Left ventricle myocardium inferior (tissue), 1 donor: ENCODE measurements at regions not wholly inside any gene's neighbourhood (a gene's known extent, or its start where the extent isn't known, plus 50 kb on each side); places are given as distances from the start of the nearest gene placed in this dataset.

Experiments
- DNase-seq: peaks from one replicate; pipeline ENCODE4 v3.0.0-alpha.2; 2020
- H3K27ac ChIP-seq: fragments of 200-600 bp; replicated peaks from 2 replicates; pipeline ENCODE4 v1.8.0; 2021
- H3K27me3 ChIP-seq: fragments of 200-600 bp; 2 replicates; pipeline ENCODE4 v1.8.0; 2021; ENCODE audit warnings: low read depth
- H3K36me3 ChIP-seq: fragments of 200-600 bp; 2 replicates; pipeline ENCODE4 v1.8.0; 2021
- H3K4me1 ChIP-seq: fragments of 200-600 bp; 2 replicates; pipeline ENCODE4 v1.8.0; 2021
- H3K4me3 ChIP-seq: fragments of 200-600 bp; 2 replicates; pipeline ENCODE4 v1.8.0; 2021; ENCODE audit warnings: mild to moderate bottlenecking, moderate library complexity
- H3K9me3 ChIP-seq: fragments of 200-600 bp; replicated peaks from 2 replicates; pipeline ENCODE4 v1.8.0; 2021
- intact Hi-C: fragments of 100-400 bp; cut with micrococcal nuclease; formaldehyde crosslinking; loops from one replicate; pipeline ENCODE4 v1.11.0; 2022
- TF ChIP-seq, protein P1 (sequence below): fragments of 200-600 bp; IDR thresholded peaks from 2 replicates; pipeline ENCODE4 v1.8.0; 2021; ENCODE audit warnings: antibody characterized with exemption, mild to moderate bottlenecking, borderline replicate concordance
- donor health status: DM: no; HTN: yes; CAD: no; lungs with severe emphysema.

DNA sequence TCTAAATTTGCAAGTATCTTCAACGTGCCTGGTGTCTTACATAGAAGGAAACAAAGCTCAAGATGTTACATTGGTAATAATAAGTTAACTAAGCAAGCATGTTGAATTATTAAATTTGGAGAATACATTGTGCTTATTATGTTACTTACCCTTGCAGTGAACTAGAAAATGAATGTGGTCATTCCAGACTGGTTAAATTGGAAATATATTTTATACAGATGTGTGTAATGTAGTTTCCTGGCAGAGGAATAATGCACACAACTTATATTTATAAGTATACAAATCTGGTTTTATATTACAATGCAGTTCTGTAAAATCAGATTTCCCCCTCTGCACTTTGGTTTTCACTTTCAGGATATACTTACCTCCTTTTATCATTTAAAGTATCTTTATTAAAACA lies 159.9 kb upstream of the SLIT2 start:
- no peak for DNase-seq
- intact Hi-C loops = no loop called here
- no peak overlapping the region for H3K4me3 ChIP-seq
- no peaks in the 10 kb centered on the region for H3K36me3 ChIP-seq
- H3K27me3 ChIP-seq = no peaks in the 10 kb centered on the region
- no peaks in the 10 kb centered on the region for H3K9me3 ChIP-seq
- no peak overlapping the region for H3K27ac ChIP-seq
- TF ChIP-seq, protein P1, sequence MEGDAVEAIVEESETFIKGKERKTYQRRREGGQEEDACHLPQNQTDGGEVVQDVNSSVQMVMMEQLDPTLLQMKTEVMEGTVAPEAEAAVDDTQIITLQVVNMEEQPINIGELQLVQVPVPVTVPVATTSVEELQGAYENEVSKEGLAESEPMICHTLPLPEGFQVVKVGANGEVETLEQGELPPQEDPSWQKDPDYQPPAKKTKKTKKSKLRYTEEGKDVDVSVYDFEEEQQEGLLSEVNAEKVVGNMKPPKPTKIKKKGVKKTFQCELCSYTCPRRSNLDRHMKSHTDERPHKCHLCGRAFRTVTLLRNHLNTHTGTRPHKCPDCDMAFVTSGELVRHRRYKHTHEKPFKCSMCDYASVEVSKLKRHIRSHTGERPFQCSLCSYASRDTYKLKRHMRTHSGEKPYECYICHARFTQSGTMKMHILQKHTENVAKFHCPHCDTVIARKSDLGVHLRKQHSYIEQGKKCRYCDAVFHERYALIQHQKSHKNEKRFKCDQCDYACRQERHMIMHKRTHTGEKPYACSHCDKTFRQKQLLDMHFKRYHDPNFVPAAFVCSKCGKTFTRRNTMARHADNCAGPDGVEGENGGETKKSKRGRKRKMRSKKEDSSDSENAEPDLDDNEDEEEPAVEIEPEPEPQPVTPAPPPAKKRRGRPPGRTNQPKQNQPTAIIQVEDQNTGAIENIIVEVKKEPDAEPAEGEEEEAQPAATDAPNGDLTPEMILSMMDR = no peak
- no peaks in the 10 kb centered on the region for H3K4me1 ChIP-seq

DNA sequence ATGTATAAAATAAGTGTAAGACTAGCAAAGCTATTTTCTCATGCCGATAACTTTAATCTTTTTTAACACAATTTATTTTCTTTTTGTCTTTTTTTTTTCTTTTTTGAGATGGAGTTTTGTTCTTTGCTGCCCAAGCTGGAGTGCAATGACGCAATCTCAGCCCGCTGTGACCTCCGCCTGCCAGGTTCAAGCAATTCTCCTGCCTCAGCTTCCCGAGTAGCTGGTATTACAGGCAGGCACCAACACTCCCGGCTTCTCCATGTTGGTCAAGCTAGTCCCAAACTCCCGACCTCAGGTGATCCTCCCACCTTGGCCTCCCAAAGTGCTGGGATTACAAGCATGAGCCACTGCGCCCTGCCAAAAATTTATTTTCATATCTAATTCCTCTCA lies 164.2 kb upstream of the SLIT2 start:
- intact Hi-C loops = no loop called here
- Histone ChIP-seq H3K9me3 (peaks cover 6% of the 10 kb centered on the region), H3K36me3 (no peaks in the 10 kb centered on the region), H3K27me3 (no peaks in the 10 kb centered on the region), H3K4me1 (no peaks in the 10 kb centered on the region), H3K27ac (no peak overlapping the region), H3K4me3 (no peak overlapping the region)
- DNase-seq = no peak
- TF ChIP-seq, protein P1 = no peak

DNA sequence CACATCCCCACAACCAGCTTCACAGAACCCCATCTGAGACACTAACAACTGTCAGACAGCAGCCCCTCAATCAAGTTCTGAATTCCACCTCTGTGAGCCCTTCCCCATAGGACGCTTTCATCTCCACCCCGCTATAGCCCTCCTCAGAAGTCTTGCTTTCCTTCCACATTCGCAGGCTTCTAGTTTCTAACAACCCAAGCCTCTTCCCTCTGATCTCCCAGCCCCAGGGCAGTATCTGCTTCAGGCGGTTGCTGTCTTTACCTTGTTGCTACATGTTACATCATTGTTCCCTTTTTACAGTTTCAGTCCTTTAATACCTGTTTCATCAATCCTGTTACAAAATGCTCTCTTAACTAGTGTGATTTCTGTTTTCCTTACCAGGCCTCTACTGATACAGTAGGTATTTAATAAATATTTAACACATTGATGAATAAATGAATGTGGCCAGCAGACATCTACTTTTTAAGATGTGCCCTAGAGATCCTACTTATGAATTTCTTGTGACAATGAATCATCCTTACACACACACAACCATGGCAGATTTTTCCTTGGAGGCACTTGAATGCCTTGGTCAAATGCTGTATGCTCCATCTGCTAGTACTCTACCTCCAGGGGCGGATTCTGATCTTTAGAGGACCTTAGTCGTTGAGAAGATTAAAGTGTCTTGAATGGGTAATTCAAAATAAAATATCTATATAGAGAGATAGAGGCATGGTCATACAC lies 164.7 kb upstream of the SLIT2 start:
- intact Hi-C loops = no loop called here
- Histone ChIP-seq H3K27me3 (no peaks in the 10 kb centered on the region), H3K4me1 (no peaks in the 10 kb centered on the region), H3K4me3 (no peak overlapping the region), H3K36me3 (no peaks in the 10 kb centered on the region), H3K27ac (no peak overlapping the region), H3K9me3 (peaks cover 8% of the 10 kb centered on the region)
- TF ChIP-seq, protein P1 = no peak
- no peak for DNase-seq

GRCh38 chr4:20086067-20086798 lies 165.5 kb upstream of the SLIT2 start:
- peaks cover 14% of the 10 kb centered on the region for H3K9me3 ChIP-seq
- no peak for DNase-seq
- intact Hi-C loops = no loop called here
- H3K4me1 ChIP-seq = no peaks in the 10 kb centered on the region
- no peaks in the 10 kb centered on the region for H3K27me3 ChIP-seq
- H3K4me3 ChIP-seq = no peak overlapping the region
- TF ChIP-seq, protein P1 = no peak
- H3K27ac ChIP-seq = no peak overlapping the region
- no peaks in the 10 kb centered on the region for H3K36me3 ChIP-seq

DNA sequence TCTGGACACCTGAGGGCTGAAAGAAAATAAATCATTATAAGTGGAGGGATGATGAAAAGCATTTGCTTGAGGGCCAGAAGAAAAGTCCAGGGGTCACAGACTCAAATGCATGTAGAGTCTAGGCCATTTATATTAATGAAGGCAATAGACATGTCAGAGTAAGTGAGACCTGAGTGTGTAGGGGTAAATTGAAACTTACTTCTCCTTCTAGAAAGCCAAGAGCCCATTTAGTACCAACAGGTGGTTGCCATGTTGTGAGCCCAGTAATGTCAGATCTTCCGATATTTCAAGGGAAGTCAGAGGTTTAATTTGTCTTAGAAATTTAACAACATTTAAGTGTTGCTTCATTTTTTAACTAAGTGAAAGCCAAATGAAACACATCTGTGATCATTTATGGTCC lies 166.1 kb upstream of the SLIT2 start:
- TF ChIP-seq, protein P1 = no peak
- intact Hi-C loops = no loop called here
- no peaks in the 10 kb centered on the region for H3K4me1 ChIP-seq
- H3K27me3 ChIP-seq = no peaks in the 10 kb centered on the region
- DNase-seq = no peak
- H3K36me3 ChIP-seq = no peaks in the 10 kb centered on the region
- no peak overlapping the region for H3K27ac ChIP-seq
- no peak overlapping the region for H3K4me3 ChIP-seq
- peaks cover 17% of the 10 kb centered on the region for H3K9me3 ChIP-seq
